ENCODE measurements at regions not wholly inside any gene's neighbourhood (a gene's known extent, or its start where the extent isn't known, plus 50 kb on each side); places are given as distances from the start of the nearest gene placed in this dataset.

GRCh38 chr12:126343321-126343720, 1278.1 kb downstream of the AACS start:
- Histone ChIP-seq H3K9ac (replicated peaks in 1 of 4; ENCODE audit: extremely low read depth in 1 of 4, low read depth in 3 of 4, low read length in 3 of 4) (no peak overlapping the region), H4K91ac (replicated peaks; ENCODE audit: insufficient read length, low read length) (no peak overlapping the region), H4K5ac (ENCODE audit: insufficient read length, low read depth, low read length) (no peak overlapping the region), H3K4me3 (ENCODE audit: extremely low read depth in 1 of 4, insufficient read depth in 2 of 4, low read depth in 3 of 4, low read length in 4 of 4) (no peak overlapping the region), H2BK15ac (ENCODE audit: low read length) (no peak overlapping the region), H3K14ac (ENCODE audit: insufficient read length) (no peak overlapping the region), H2BK12ac (ENCODE audit: low read depth, low read length) (no peak overlapping the region), H3K36me3 (ENCODE audit: control insufficient read depth in 2 of 4, insufficient read depth in 4 of 4, low read length in 3 of 4) (no peaks in the 10 kb centered on the region), H3K4me2 (ENCODE audit: insufficient read depth in 1 of 2, low read depth in 2 of 2, low read length in 2 of 2) (no peak overlapping the region), H3K9me3 (ENCODE audit: insufficient read depth in 2 of 2, low read depth in 1 of 2, low read length in 1 of 2) (no peaks in the 10 kb centered on the region), H3K23me2 (ENCODE audit: low read depth, low read length) (no peaks in the 10 kb centered on the region), H3K4me1 (replicated peaks in 1 of 4; ENCODE audit: control insufficient read depth in 3 of 4, insufficient read depth in 4 of 4, low read length in 3 of 4) (no peaks in the 10 kb centered on the region), H3K27me3 (replicated peaks in 1 of 4; ENCODE audit: control insufficient read depth in 3 of 4, extremely low read depth in 1 of 4, insufficient read depth in 3 of 4, low read length in 3 of 4) (no peaks in the 10 kb centered on the region), H4K8ac (ENCODE audit: extremely low read depth, insufficient read depth, low read length) (no peak overlapping the region), H3K56ac (replicated peaks; ENCODE audit: insufficient read length, low read depth, low read length) (no peak overlapping the region), H2BK120ac (replicated peaks; ENCODE audit: low read depth, low read length) (no peak overlapping the region), H2BK20ac (ENCODE audit: low read length) (no peak overlapping the region), H3K27ac (ENCODE audit: low read depth, low read length) (no peak overlapping the region), H3K18ac (ENCODE audit: extremely low read depth, low read length) (no peak overlapping the region), H3K4ac (replicated peaks; ENCODE audit: insufficient read length, low read depth, low read length) (no peak overlapping the region), H2AFZ (ENCODE audit: low read length) (no peak overlapping the region), H2AK5ac (ENCODE audit: low read depth, low read length) (no peak overlapping the region), H3K23ac (ENCODE audit: insufficient read length) (no peak overlapping the region), H4K20me1 (replicated peaks in 1 of 2; ENCODE audit: control insufficient read depth in 1 of 2, insufficient read depth in 2 of 2, low read length in 2 of 2) (no peaks in the 10 kb centered on the region), H3K79me2 (ENCODE audit: control insufficient read depth in 1 of 2, insufficient read depth in 2 of 2, low read length in 2 of 2) (no peaks in the 10 kb centered on the region), H2BK5ac (ENCODE audit: low read depth, low read length) (no peak overlapping the region), H3K79me1 (ENCODE audit: low read depth, low read length) (no peaks in the 10 kb centered on the region)
- TF ChIP-seq TAF7 (optimal IDR thresholded peaks at IDR 0.05; ENCODE audit: borderline replicate concordance, low read depth, low read length): no peak
- TF ChIP-seq ZNF274 (IDR thresholded peaks at IDR 0.05; ENCODE audit: borderline replicate concordance, extremely low read depth, low read length): no peak
- peak; percentile 81; the same call in 1 of the 2 replicates for TF ChIP-seq CEBPB (IDR thresholded peaks at IDR 0.05; ENCODE audit: low read depth, low read length)
- DNase-seq (ENCODE audit: low read depth in 1 of 2, low spot score in 2 of 2) (no peak), FAIRE-seq (no peak)
- WGBS, 2 experiments (ENCODE audit: extremely low coverage in 1 of 2, insufficient coverage in 1 of 2, insufficient read length in 1 of 2, insufficient replicate concordance in 2 of 2, low coverage in 1 of 2, low lambda C conversion rate in 2 of 2, missing lambda C conversion rate in 1 of 2): 89% methylated on average over 3 of the region's 3 CpGs; no CpG with 5 or more reads in 1 of the 2 experiments
- ChIA-PET POLR2A (ENCODE audit: partially characterized antibody) (no interaction called here), CTCF (ENCODE audit: partially characterized antibody) (interaction anchor here (0.6 kb wide), 2 partner anchors 35 to 273 kb away, joined by 3 read pairs; no protein-coding TSS in a partner anchor)
